ENCODE measurements at regions not wholly inside any gene's neighbourhood (a gene's known extent, or its start where the extent isn't known, plus 50 kb on each side); places are given as distances from the start of the nearest gene placed in this dataset.

GRCh38 chr12:23455283-23455682, 494.2 kb downstream of the SOX5 start:
- TF ChIP-seq CTCF (IDR thresholded peaks at IDR 0.05; ENCODE audit: low read depth, low read length), result no peak
- no peak for TF ChIP-seq EZH2phosphoT487 (IDR thresholded peaks at IDR 0.05; ENCODE audit: low read depth)
